Activated CD8-positive, alpha-beta memory T cell treated with anti-CD3 and anti-CD28 coated beads, Interleukin-2, amount 50 U/mL, for 1 hour (primary cell): ENCODE measurements at regions not wholly inside any gene's neighbourhood (a gene's known extent, or its start where the extent isn't known, plus 50 kb on each side); places are given as distances from the start of the nearest gene placed in this dataset.

Experiments used
- DNase-seq: peaks from one replicate; pipeline ENCODE4 v3.0.0-alpha.2; 2020; ENCODE audit errors: extremely low read depth

GRCh38 chr3:176969066-176969465 lies 228.2 kb downstream of the TBL1XR1 start:
- DNase-seq, result no peak

DNA sequence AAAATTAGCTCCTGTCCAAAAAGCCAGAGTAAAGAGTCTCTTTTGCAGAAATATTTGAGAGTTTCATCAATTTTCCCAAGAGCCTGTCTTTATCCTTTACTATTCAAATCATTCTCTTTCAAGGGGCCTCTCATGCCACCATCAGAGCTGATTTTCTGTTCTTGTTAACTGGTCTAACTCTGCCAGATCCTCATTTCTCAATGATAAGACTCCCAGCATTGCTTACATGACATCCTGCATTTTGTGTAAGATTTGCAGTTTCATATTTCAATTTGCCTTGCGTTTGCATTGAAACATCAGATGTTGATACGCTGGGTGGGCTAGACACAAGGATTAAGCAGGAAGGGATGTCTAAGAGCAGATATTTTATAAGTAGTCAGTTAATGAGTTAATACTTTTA lies 228.7 kb downstream of the TBL1XR1 start:
- DNase-seq, result no peak

DNA sequence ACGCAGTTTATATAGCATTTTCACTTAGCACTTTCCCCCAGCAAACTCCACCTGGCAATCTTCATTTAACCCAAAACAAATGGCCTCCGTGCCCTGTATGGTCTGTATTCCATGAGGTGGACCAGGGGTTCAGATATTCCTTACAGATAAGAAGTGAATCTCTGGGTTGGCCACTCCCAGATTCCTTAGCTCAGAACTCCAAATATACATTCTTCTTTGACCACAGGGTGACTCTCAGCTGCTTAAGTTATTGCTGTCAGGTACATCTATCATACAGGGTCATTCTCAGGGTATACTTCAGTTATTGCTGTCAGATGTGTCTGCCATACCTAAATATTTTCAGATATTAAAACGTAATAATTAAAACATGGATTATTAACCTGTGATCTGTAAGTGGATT lies 229.8 kb downstream of the TBL1XR1 start:
- DNase-seq, result no peak

DNA sequence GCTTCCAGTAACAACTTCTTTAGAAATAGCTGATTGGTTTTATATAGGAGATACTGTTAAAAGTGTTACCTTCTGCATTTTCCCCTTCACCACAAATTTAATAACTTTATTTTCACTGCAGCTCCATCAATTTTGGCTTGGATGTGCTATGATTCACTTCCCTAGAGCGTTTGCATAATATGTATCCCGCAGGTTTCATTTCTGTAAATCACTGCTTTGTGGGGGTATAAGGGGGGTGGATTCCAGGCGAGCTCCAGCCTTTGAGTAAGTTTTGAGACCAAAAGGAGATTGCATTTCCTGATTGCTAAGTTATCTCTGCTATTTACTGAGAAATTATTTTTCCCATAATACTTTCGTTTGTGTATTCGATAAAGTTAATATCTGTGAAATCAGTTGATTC lies 232.6 kb downstream of the TBL1XR1 start:
- DNase-seq, result no peak

DNA sequence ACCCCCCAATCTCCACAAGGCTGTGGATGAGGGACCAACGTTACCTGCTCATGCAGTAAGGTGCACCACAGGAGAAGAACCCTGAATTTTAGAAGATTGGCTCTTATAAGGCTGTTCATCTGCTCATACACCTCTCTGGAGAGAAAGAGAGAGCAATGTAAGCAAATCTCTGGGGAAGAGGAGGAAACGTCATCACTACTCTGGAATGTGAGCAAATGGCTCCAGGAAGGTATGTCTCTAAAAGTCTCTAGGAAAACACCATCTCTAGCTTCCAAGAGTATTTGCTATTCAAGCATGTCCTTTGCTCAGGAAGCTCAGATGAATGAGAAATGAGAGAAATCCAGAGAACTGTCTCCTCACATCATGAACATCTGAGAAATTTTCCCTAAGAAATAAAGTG lies 235.4 kb downstream of the TBL1XR1 start:
- no peak for DNase-seq

GRCh38 chr3:176959867-176960266 lies 237.4 kb downstream of the TBL1XR1 start:
- no peak for DNase-seq

DNA sequence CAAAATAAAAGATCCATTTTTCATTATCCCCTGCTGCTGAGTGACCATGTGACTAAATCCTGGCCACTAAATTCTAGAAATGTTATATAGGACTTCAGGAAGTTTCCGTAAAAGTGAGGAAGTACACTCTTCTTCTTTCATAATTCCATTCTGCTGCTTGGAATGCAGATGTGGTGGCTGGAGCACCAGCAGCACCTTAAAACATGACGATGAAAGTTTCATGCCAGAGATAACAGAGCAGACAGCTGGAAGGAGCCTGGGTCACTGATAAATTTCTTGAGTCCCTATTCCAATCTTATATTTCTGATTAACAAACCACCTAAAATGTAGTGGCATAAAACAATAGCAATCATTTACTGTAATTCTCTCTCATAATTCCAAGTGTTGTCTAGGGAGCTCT lies 238.7 kb downstream of the TBL1XR1 start:
- DNase-seq, result no peak

GRCh38 chr3:176954517-176954916 lies 242.8 kb downstream of the TBL1XR1 start:
- no peak for DNase-seq

- no peak for DNase-seq
These were observed 243.9 kb downstream of the TBL1XR1 start for GRCh38 chr3:176953106-176954060.

GRCh38 chr3:176951586-176952292 lies 245.5 kb downstream of the TBL1XR1 start:
- no peak for DNase-seq

DNA sequence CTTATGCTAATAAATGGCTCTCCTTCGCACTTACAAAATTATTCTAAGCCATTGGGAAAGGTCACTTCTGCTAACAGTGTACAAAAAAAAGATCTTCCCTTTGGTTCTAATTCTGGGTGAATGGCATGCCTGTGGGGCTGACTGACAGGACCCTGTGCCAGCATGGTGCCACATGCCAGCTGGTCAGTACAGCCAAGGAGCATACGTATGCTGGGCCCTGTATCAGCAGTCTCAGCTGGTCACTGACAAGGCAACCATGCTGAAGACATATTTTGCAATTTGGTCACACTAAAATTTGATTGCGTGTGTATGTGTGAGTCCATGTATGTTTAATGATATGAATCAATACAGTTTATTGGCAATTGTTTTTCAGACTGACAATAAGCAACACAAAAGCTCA lies 246.1 kb downstream of the TBL1XR1 start:
- no peak for DNase-seq

DNA sequence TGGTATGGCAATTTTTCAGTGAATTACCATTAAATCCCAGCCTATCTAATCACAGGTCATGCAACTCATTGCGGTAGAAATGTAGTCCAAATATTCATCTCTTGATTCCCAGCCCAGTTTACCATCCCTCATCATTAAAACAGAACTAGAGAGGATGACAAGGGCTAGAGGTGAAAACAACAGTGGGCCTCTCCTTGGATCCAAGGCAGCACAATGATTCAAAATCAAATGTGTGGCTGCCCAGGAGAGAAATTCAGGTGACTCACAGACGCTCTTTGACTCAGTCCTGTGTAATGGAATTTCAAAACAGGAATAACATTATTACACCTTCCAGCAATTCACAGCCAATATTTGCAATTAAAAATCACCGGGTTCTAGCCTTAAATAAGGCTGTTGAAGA lies 246.5 kb downstream of the TBL1XR1 start:
- no peak for DNase-seq

GRCh38 chr3:176948151-176948550 lies 249.1 kb downstream of the TBL1XR1 start:
- DNase-seq, result no peak

GRCh38 chr3:176946202-176946601 lies 251.1 kb downstream of the TBL1XR1 start:
- DNase-seq, result no peak

- no peak for DNase-seq
These were observed 255.0 kb downstream of the TBL1XR1 start for GRCh38 chr3:176942305-176942704.

- no peak for DNase-seq
These were observed 255.6 kb downstream of the TBL1XR1 start for GRCh38 chr3:176941689-176942088.

DNA sequence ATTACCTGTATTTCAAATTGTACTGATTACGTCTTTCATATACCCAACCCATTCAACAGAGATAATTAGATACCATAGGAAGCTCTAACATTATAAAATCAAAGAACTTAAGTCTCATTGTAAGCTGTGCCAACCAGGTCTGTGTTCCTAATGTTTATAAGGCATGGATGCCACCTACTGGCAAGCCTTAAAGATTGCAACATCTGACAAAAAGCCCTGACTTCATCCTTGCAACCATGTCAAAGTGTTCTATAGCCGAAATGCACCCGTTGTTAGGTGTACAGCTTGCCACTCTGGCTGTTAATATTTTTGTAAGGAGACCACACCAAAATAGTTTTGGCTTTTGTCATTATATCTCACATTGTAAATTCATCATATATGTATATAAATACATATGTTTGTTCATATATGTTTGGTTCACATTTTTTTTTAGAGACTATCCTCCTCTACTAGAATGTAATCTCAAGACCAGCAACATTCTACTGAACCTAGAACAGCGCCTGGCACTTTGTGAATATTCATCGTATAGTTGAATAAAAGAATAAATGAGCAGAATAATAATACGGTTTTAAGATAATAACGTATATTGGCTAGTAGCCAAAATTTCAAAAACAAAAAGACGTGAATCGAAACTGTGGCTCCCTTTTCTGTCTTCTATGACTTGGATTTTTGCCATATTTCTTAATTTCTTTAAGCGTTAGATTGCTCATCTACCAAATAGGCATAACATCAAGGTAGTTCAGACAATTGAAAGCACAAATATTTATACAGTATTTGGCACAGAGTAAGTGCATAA lies 258.1 kb downstream of the TBL1XR1 start:
- DNase-seq, result peak; percentile 4

DNA sequence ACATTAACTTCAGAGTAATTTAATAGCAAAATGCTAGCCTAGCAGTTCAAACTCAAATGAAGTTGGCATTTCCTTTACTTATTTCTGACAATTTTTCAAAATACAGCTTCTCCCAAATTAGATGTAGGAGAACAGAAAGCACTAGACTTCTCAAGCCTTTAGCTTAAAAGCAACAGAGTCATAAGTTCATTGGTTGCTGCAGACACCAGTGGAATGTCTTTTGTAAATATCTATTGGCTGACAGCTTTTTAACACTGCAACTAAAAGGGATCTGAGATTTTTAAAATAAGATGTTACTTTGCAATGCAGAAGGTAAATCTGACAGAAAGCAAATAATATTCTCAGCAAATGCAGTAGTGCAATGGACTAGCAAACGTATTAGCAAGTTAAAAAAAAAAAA lies 259.3 kb downstream of the TBL1XR1 start:
- no peak for DNase-seq

GRCh38 chr3:176937541-176937940 lies 259.7 kb downstream of the TBL1XR1 start:
- no peak for DNase-seq

- no peak for DNase-seq
These were observed 261.9 kb downstream of the TBL1XR1 start for GRCh38 chr3:176935194-176935888.

DNA sequence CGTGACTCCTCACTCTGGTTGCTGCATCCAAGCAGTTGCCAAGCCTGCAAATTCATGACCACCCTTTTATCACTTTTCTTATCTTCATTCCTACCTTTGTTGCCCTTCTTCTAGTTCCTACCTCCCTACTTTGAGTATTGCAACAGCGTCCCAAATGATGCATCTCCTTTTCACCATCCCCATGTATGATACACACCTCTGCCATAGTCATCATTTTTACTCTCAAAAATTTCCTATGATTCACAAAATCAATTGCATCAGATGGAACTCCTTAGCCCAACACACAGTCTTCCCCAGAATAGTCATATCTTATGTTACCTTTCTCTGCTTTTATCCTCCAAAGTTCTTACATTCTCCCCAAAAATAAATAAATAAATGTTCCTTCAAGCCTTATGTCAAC lies 262.6 kb downstream of the TBL1XR1 start:
- DNase-seq, result no peak

- no peak for DNase-seq
These were observed 263.6 kb downstream of the TBL1XR1 start for GRCh38 chr3:176933704-176934103.
